ENCODE measurements at regions not wholly inside any gene's neighbourhood (a gene's known extent, or its start where the extent isn't known, plus 50 kb on each side); places are given as distances from the start of the nearest gene placed in this dataset.

DNA sequence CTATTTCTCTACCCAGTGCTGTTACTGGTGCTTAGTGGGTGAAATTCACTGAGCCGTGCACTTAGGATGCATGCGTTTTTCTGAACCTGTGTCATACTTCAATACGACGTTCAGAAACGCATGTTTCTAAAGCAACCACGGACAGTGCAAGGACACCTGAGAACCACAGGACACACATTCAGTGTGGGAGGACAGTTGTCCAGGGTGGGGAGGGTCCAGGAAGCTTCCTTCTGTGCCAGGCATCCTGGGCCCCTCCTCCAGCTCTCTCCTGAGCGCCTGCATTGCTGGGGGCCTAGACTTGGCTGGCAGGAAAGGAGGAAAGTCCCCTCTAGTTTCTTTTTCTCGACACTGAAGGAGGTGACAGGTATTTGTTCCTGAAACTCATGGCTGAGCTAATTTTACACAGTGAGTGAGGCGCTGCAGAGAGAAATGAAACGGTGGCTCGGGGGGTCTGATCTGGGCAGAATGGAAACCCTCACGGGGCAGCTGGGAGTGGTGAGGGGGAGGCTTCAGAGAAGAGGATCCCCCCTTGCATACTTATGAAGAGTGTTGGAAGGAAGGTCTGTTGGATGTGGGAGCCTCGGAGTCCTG lies 89.9 kb downstream of the IRF8 start:
- no TSS peak for BruUV-seq (replicated peaks)
- peak overlapping the region; percentile 86 for H3K9ac ChIP-seq (ENCODE audit: control insufficient read depth, insufficient read depth, low read length)
- CTCF ChIA-PET, result interaction anchor here (1.0 to 12.2 kb wide), 20 partner anchors 9 to 167 kb away, joined by 3 to 337 read pairs (median 12); partner anchors contain the start of gene IRF8
- peak overlapping the region; percentile 97 for H3K4me2 ChIP-seq (ENCODE audit: control insufficient read depth, insufficient read depth)
- peak overlapping the region; percentile 9; the same call in 1 of the 2 replicates for H2AFZ ChIP-seq (ENCODE audit: control insufficient read depth, low read depth, low read length)
- no peaks in the 10 kb centered on the region for H4K20me1 ChIP-seq (ENCODE audit: control insufficient read depth, insufficient read depth)
- H3K79me2 ChIP-seq (ENCODE audit: control insufficient read depth, insufficient read depth, low read length), result peaks cover 11% of the 10 kb centered on the region
- H3K4me1 ChIP-seq (ENCODE audit: control insufficient read depth, insufficient read depth, low read length), result peaks cover 98% of the 10 kb centered on the region
- DNase-seq (ENCODE audit: low read depth, low spot score) (peak; percentile 84), ATAC-seq (peak; percentile 75), FAIRE-seq (peak; percentile 89)
- SMC1A ChIA-PET (ENCODE audit: uncharacterized antibody, unreplicated experiment), result interaction anchor here (0.6 to 18.6 kb wide), 19 partner anchors 11 to 171 kb away, joined by 3 to 338 read pairs (median 6); partner anchors contain the start of gene IRF8
- no peaks in the 10 kb centered on the region for H3K36me3 ChIP-seq (ENCODE audit: control insufficient read depth in 2 of 2, insufficient read depth in 2 of 2, low read length in 1 of 2)
- RAD21 ChIA-PET (ENCODE audit: unreplicated experiment), result interaction anchor here (0.6 to 8.2 kb wide), 21 partner anchors 8 to 435 kb away, joined by 3 to 194 read pairs (median 5); partner anchors contain the start of gene IRF8
- H3K27me3 ChIP-seq (replicated peaks in 1 of 2; ENCODE audit: control insufficient read depth in 2 of 2, insufficient read depth in 2 of 2, low read length in 1 of 2), result no peaks in the 10 kb centered on the region
- WGBS (ENCODE audit: insufficient coverage, insufficient replicate concordance, low lambda C conversion rate, missing lambda C conversion rate), result under 1% methylated on average over 13 of the region's 13 CpGs
- H3K4me3 ChIP-seq, result peak overlapping the region; percentile 4; the same call in 1 of the 2 replicates
- H3K9me3 ChIP-seq (replicated peaks; ENCODE audit: control insufficient read depth, insufficient read depth, low read length), result no peaks in the 10 kb centered on the region
- POLR2A ChIA-PET, result interaction anchor here (1.2 to 3.4 kb wide), 12 partner anchors 8 to 90 kb away, joined by 3 to 16 read pairs (median 6); partner anchors contain the start of gene IRF8
- peak overlapping the region; percentile 100 for H3K27ac ChIP-seq (ENCODE audit: control insufficient read depth, insufficient read depth)
- intact Hi-C loops (cut with micrococcal nuclease; ENCODE audit: unreplicated experiment) (loop anchor here (1.0 to 2.0 kb wide), 5 partner anchors 22 to 168 kb away; no protein-coding TSS in a partner anchor), in situ Hi-C loops (cut with MboI) (loop anchor here (5.0 kb wide), 1 partner anchor 167 kb away; no protein-coding TSS in a partner anchor)
- TF ChIP-seq POLR2A (IDR thresholded peaks at IDR 0.05; ENCODE audit: low read depth, low read length) (peak; percentile 61), BMI1 (IDR thresholded peaks at IDR 0.05; ENCODE audit: borderline replicate concordance) (0 out of 2 replicates have a peak, but pooled peaks have one; percentile 54), SUZ12 (IDR thresholded peaks at IDR 0.05; ENCODE audit: unreplicated experiment) (no peak), RELA (IDR thresholded peaks at IDR 0.05; ENCODE audit: borderline replicate concordance, partially characterized antibody) (peak; percentile 86), SP1 (IDR thresholded peaks at IDR 0.05; ENCODE audit: low read depth, low read length) (peak; percentile 29), RAD21 (IDR thresholded peaks at IDR 0.05; ENCODE audit: insufficient read depth, low read depth, low read length) (0 out of 2 replicates have a peak, but pooled peaks have one; percentile 10), SIX5 (IDR thresholded peaks at IDR 0.05; ENCODE audit: low read depth, low read length, severe bottlenecking) (no peak), ZNF217 (IDR thresholded peaks at IDR 0.05) (no peak; the same call in 1 of the 2 replicates), MXI1 (IDR thresholded peaks at IDR 0.05; ENCODE audit: low read depth, low read length) (peak; percentile 41; the same call in 1 of the 2 replicates), ZZZ3 (IDR thresholded peaks at IDR 0.05; ENCODE audit: control insufficient read depth, insufficient read length, low read depth) (no peak), JUNB (IDR thresholded peaks at IDR 0.05) (no peak; the same call in none of the 2 replicates)
- TF ChIP-seq, protein P1, sequence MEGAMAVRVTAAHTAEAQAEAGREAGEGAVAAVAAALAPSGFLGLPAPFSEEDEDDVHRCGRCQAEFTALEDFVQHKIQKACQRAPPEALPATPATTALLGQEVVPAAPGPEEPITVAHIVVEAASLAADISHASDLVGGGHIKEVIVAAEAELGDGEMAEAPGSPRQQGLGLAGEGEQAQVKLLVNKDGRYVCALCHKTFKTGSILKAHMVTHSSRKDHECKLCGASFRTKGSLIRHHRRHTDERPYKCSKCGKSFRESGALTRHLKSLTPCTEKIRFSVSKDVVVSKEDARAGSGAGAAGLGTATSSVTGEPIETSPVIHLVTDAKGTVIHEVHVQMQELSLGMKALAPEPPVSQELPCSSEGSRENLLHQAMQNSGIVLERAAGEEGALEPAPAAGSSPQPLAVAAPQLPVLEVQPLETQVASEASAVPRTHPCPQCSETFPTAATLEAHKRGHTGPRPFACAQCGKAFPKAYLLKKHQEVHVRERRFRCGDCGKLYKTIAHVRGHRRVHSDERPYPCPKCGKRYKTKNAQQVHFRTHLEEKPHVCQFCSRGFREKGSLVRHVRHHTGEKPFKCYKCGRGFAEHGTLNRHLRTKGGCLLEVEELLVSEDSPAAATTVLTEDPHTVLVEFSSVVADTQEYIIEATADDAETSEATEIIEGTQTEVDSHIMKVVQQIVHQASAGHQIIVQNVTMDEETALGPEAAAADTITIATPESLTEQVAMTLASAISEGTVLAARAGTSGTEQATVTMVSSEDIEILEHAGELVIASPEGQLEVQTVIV (IDR thresholded peaks at IDR 0.05; ENCODE audit: borderline replicate concordance, partially characterized antibody), result no peak
- TF ChIP-seq, protein P2, sequence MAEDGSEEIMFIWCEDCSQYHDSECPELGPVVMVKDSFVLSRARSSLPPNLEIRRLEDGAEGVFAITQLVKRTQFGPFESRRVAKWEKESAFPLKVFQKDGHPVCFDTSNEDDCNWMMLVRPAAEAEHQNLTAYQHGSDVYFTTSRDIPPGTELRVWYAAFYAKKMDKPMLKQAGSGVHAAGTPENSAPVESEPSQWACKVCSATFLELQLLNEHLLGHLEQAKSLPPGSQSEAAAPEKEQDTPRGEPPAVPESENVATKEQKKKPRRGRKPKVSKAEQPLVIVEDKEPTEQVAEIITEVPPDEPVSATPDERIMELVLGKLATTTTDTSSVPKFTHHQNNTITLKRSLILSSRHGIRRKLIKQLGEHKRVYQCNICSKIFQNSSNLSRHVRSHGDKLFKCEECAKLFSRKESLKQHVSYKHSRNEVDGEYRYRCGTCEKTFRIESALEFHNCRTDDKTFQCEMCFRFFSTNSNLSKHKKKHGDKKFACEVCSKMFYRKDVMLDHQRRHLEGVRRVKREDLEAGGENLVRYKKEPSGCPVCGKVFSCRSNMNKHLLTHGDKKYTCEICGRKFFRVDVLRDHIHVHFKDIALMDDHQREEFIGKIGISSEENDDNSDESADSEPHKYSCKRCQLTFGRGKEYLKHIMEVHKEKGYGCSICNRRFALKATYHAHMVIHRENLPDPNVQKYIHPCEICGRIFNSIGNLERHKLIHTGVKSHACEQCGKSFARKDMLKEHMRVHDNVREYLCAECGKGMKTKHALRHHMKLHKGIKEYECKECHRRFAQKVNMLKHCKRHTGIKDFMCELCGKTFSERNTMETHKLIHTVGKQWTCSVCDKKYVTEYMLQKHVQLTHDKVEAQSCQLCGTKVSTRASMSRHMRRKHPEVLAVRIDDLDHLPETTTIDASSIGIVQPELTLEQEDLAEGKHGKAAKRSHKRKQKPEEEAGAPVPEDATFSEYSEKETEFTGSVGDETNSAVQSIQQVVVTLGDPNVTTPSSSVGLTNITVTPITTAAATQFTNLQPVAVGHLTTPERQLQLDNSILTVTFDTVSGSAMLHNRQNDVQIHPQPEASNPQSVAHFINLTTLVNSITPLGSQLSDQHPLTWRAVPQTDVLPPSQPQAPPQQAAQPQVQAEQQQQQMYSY (CRISPR knock-in tag; IDR thresholded peaks at IDR 0.05), result no peak
- TF ChIP-seq, protein P3, sequence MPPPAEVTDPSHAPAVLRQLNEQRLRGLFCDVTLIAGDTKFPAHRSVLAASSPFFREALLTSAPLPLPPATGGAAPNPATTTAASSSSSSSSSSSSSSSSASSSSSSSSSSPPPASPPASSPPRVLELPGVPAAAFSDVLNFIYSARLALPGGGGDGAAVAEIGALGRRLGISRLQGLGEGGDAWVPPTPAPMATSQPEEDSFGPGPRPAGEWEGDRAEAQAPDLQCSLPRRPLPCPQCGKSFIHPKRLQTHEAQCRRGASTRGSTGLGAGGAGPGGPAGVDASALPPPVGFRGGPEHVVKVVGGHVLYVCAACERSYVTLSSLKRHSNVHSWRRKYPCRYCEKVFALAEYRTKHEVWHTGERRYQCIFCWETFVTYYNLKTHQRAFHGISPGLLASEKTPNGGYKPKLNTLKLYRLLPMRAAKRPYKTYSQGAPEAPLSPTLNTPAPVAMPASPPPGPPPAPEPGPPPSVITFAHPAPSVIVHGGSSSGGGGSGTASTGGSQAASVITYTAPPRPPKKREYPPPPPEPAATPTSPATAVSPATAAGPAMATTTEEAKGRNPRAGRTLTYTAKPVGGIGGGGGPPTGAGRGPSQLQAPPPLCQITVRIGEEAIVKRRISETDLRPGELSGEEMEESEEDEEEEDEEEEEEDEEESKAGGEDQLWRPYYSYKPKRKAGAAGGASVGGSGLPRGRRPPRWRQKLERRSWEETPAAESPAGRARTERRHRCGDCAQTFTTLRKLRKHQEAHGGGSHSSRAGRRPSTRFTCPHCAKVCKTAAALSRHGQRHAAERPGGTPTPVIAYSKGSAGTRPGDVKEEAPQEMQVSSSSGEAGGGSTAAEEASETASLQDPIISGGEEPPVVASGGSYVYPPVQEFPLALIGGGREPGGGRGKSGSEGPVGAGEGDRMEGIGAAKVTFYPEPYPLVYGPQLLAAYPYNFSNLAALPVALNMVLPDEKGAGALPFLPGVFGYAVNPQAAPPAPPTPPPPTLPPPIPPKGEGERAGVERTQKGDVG (CRISPR knock-in tag; IDR thresholded peaks at IDR 0.05), result no peak

Data from GM12878 (cell line).